Ishikawa (cell line): ENCODE measurements at regions not wholly inside any gene's neighbourhood (a gene's known extent, or its start where the extent isn't known, plus 50 kb on each side); places are given as distances from the start of the nearest gene placed in this dataset.

Source experiments
- CEBPB ChIP-seq: IDR thresholded peaks from 2 replicates; pipeline ENCODE4 v1.6.1; 2012
- EP300 ChIP-seq: IDR thresholded peaks from 2 replicates; pipeline ENCODE4 v1.6.1; 2012; ENCODE audit warnings: borderline replicate concordance
- REST ChIP-seq: IDR thresholded peaks from 2 replicates; pipeline ENCODE4 v1.6.1; 2012; ENCODE audit warnings: low read depth, mild to moderate bottlenecking
- TCF12 ChIP-seq: IDR thresholded peaks from 2 replicates; pipeline ENCODE4 v1.6.1; 2012; ENCODE audit warnings: low read depth

GRCh38 chr4:177596035-177596434 is 153.8 kb upstream of the AGA start:
- TF ChIP-seq REST (no peak), CEBPB (no peak), TCF12 (no peak), EP300 (no peak)
